ENCODE measurements at regions not wholly inside any gene's neighbourhood (a gene's known extent, or its start where the extent isn't known, plus 50 kb on each side); places are given as distances from the start of the nearest gene placed in this dataset.

DNA sequence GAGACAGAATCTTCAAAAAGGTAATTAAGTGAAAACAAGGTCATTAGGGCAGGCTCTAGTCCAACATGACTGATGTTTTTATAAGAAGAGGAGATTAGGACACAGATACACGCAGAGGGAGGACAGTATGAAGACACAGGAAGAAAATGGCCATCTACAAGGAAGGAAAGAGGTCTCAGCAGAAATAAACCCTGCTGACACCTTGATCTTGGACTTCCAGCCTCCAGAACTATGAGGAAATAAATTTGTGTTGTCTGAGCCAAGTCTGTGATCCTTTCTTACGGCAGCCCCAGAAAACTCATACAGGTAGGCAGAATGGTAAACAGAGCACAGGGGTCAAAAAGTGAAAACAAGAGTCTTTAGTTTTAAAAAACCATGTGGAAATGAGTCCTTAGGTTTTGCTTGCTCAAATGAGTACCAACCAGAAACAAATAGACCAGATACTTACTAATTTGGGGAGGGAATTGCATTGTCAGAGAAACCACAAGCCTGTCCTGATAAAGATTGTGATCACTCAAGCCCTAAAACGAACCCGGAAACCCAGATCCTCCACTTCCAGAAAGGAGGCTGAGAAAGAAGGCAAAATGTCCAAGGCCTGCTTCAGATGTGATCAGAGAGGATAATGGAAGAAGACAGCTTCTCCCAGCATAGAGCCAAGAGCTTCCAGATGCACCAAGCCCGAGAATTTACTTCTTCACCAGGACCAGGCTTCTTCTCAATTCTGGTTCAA lies 93.9 kb downstream of the DUSP6 start:
- TF ChIP-seq, protein P1, sequence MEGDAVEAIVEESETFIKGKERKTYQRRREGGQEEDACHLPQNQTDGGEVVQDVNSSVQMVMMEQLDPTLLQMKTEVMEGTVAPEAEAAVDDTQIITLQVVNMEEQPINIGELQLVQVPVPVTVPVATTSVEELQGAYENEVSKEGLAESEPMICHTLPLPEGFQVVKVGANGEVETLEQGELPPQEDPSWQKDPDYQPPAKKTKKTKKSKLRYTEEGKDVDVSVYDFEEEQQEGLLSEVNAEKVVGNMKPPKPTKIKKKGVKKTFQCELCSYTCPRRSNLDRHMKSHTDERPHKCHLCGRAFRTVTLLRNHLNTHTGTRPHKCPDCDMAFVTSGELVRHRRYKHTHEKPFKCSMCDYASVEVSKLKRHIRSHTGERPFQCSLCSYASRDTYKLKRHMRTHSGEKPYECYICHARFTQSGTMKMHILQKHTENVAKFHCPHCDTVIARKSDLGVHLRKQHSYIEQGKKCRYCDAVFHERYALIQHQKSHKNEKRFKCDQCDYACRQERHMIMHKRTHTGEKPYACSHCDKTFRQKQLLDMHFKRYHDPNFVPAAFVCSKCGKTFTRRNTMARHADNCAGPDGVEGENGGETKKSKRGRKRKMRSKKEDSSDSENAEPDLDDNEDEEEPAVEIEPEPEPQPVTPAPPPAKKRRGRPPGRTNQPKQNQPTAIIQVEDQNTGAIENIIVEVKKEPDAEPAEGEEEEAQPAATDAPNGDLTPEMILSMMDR (IDR thresholded peaks at IDR 0.05 in 4 of 5, conservative IDR thresholded peaks at IDR 0.05 in 1 of 5): no peak
- TF ChIP-seq POLR2A (IDR thresholded peaks at IDR 0.05): no peak
